ENCODE measurements at regions not wholly inside any gene's neighbourhood (a gene's known extent, or its start where the extent isn't known, plus 50 kb on each side); places are given as distances from the start of the nearest gene placed in this dataset.

GRCh38 chr2:228239907-228240561 is 58.5 kb upstream of the SPHKAP start:
- no peak for DNase-seq (ENCODE audit: extremely low spot score)
- intact Hi-C loops (cut with DNase I): no loop called here
- Histone ChIP-seq H3K4me3 (no peak overlapping the region), H3K9me3 (no peaks in the 10 kb centered on the region), H3K27me3 (no peaks in the 10 kb centered on the region), H3K4me1 (no peaks in the 10 kb centered on the region), H3K27ac (replicated peaks in 1 of 4) (no peak overlapping the region), H3K36me3 (no peaks in the 10 kb centered on the region)
- WGBS: 65% methylated on average over 2 of the region's 2 CpGs
- no peak for TF ChIP-seq POLR2AphosphoS5 (IDR thresholded peaks at IDR 0.05)
- no peak for TF ChIP-seq EP300 (IDR thresholded peaks at IDR 0.05)
- no peak for TF ChIP-seq CTCF (IDR thresholded peaks at IDR 0.05)
- no peak for TF ChIP-seq POLR2A (IDR thresholded peaks at IDR 0.05; ENCODE audit: low read depth)

- WGBS: 43% methylated on average over 1 of the region's 1 CpG
- DNase-seq (ENCODE audit: extremely low spot score): no peak
These were observed 57.9 kb upstream of the SPHKAP start for GRCh38 chr2:228239207-228239906.

More at GRCh38 chr2:228239207-228239906, 57.9 kb upstream of the SPHKAP start:
- H3K4me3 ChIP-seq: no peak overlapping the region
- H3K9me3 ChIP-seq: no peaks in the 10 kb centered on the region
- no peaks in the 10 kb centered on the region for H3K27me3 ChIP-seq
- H3K27ac ChIP-seq (replicated peaks in 1 of 4): no peak overlapping the region
- no peak for TF ChIP-seq EP300 (IDR thresholded peaks at IDR 0.05)
- TF ChIP-seq CTCF (IDR thresholded peaks at IDR 0.05): no peak
- no peak for TF ChIP-seq POLR2A (IDR thresholded peaks at IDR 0.05; ENCODE audit: low read depth)
- no peak for TF ChIP-seq POLR2AphosphoS5 (IDR thresholded peaks at IDR 0.05)
- H3K36me3 ChIP-seq: no peaks in the 10 kb centered on the region
- intact Hi-C loops (cut with DNase I): no loop called here
- no peaks in the 10 kb centered on the region for H3K4me1 ChIP-seq
